C4-2B (cell line): ENCODE measurements at regions not wholly inside any gene's neighbourhood (a gene's known extent, or its start where the extent isn't known, plus 50 kb on each side); places are given as distances from the start of the nearest gene placed in this dataset.

Experiments used
- H3K27ac ChIP-seq: fragments of 450-650 bp; 2 replicates; pipeline ENCODE4 v1.5.1; 2017
- ZFX ChIP-seq: fragments of 450-650 bp; IDR thresholded peaks from 2 replicates; pipeline ENCODE4 v1.6.1; 2017
- TF ChIP-seq, protein P1 (sequence below): fragments of 450-650 bp; conservative IDR thresholded peaks from 2 replicates; pipeline ENCODE4 v1.5.1; 2017; ENCODE audit warnings: mild to moderate bottlenecking

DNA sequence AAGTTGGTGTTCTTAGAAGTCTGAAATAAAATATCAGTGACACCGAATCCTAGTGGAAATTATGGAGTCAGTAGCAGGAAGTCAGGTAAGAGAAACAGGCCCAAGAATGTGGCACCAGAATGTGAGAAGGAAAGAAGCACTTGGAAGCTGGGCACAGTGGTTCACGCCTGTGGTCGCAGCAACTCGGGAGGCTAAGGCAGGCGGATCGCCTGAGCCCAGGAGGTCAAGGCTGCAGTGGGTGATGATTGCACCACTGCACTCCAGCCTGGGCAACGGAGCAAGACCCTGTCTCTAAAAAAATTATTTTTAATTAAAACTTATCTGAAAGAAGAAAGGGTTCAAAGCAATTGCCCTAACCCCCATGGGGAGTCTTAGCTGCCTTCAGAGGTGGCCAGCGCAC is 268.3 kb upstream of the SALL3 start:
- TF ChIP-seq, protein P1, sequence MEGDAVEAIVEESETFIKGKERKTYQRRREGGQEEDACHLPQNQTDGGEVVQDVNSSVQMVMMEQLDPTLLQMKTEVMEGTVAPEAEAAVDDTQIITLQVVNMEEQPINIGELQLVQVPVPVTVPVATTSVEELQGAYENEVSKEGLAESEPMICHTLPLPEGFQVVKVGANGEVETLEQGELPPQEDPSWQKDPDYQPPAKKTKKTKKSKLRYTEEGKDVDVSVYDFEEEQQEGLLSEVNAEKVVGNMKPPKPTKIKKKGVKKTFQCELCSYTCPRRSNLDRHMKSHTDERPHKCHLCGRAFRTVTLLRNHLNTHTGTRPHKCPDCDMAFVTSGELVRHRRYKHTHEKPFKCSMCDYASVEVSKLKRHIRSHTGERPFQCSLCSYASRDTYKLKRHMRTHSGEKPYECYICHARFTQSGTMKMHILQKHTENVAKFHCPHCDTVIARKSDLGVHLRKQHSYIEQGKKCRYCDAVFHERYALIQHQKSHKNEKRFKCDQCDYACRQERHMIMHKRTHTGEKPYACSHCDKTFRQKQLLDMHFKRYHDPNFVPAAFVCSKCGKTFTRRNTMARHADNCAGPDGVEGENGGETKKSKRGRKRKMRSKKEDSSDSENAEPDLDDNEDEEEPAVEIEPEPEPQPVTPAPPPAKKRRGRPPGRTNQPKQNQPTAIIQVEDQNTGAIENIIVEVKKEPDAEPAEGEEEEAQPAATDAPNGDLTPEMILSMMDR, result no peak
- TF ChIP-seq ZFX, result no peak
- no peak overlapping the region for H3K27ac ChIP-seq

DNA sequence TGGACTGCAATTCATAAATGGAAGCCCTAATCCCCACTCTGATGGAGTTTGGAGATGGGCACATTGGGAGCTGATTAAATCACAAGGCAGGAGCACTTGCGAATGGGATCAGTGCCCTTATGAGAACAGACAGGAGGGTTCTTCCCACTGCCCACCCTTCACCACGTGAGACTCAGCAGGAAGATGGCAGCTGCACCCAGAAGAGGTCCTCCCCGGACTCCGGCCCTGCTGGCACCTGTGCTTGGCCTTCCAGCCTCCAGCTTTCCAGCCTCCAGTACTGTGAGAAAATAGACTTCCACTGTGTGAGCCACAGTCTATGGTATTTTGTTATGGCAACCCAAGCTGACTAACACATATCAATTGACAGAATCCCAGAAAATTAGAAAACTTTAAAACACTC is 267.6 kb upstream of the SALL3 start:
- no peak overlapping the region for H3K27ac ChIP-seq
- TF ChIP-seq ZFX, result no peak
- TF ChIP-seq, protein P1, result no peak

DNA sequence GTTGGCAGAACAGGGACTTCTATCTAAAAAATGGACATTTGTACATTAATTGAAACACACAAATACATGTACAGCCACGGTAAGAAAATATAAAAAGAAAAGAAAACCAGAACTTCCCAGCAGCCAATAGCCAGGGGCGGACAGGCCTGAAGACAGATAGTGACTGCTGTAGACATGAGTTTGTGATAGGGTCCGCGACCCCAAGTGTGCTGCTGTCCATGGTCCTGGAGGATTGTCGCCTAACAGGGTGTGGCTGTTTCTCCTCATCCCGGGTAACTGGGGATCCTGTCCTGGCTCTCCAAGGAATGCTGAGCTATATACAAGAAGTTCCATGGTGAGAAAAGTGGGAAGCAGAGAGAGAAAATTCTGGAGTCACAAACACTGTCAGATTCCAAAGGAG is 266.5 kb upstream of the SALL3 start:
- TF ChIP-seq ZFX, result no peak
- TF ChIP-seq, protein P1, result no peak
- H3K27ac ChIP-seq, result no peak overlapping the region

DNA sequence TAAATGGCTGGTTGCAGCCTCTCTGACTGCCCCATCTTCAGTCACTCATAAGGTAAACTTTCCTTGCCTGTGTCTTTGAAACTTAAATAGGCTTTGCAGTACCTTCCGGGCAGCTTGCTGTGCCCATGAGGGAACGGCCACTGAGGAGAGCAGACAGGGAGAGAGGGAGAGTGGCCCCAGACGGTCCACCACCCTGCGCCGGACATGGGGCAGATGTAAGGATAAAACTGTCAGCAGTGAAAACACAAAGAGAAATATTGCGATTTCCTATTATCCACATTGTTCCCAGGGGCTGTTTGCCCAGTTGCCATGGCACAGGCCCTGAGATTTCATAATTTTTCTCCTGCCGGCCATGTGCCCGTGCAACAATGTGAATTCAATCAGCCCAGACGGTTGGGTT is 265.9 kb upstream of the SALL3 start:
- TF ChIP-seq ZFX, result no peak
- TF ChIP-seq, protein P1, result no peak

DNA sequence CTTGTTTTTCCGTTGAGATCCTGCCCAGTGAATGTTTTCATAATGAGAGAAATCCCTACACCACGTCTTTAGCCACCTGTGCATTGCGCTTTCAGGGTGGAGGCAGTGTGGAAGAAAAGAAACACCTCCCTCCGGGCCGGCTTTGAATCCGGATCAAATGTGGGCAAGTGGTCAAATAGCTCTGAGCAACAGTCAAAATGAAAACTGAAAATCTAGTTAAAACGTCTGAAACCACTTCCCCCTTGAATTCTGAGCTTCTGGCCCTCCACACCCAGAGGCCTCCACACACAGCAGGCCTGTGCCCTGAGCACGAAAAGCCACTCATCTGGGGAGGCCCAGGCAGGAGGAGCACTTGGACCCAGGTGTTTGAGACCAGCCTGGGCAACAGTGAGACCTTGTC is 263.6 kb upstream of the SALL3 start:
- H3K27ac ChIP-seq, result no peak overlapping the region
- TF ChIP-seq ZFX, result no peak
- TF ChIP-seq, protein P1, result no peak

More for the DNA sequence above, 265.9 kb upstream of the SALL3 start:
- H3K27ac ChIP-seq, result no peak overlapping the region

DNA sequence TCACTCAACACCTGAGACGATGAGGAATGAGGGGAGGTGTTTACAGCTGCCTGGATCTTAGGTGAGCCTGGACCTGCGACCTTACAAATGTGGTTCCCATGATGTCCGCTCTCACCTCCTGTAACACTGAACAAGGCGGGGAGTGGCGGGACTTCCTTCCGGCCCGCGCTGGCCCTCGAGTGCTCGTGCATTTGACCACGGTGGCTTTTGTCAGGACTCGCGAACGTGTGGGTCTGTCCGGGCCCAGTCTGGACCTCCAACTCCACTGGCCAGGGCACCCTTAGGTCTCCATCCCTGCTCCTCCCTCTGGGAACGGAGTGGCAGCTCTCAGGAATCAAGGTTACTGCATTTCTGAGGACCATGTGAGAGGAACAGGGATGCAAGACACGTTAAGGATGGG is 263.0 kb upstream of the SALL3 start:
- no peak overlapping the region for H3K27ac ChIP-seq
- TF ChIP-seq ZFX, result no peak
- TF ChIP-seq, protein P1, result no peak

DNA sequence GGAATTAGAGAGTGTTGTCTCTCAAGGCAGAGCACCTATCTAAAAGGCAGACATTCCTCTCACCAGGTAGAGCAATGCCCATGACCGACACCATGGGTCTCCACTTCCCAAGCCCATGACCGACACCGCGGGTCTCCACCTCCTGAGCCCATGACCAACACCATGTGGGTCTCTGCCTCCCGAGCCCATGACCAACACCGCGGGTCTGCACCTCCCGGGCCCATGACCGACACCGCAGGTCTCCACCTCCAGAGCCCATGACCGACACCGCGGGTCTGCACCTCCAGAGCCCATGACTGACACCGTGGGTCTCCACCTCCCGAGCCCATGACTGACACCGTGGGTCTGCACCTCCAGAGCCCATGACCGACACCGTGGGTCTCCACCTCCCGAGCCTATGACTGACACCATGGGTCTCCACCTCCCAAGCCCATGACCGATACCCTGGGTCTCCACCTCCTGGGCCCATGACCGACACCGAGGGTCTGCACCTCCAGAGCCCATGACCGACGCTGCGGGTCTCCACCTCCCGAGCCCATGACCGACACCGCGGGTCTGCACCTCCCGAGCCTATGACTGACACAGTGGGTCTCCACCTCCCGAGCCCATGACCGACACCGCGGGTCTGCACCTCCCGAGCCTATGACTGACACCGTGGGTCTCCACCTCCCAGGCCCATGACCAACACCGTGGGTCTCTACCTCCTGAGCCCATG is 262.4 kb upstream of the SALL3 start:
- TF ChIP-seq, protein P1, result no peak
- TF ChIP-seq ZFX, result no peak
- no peak overlapping the region for H3K27ac ChIP-seq
